ENCODE measurements at regions not wholly inside any gene's neighbourhood (a gene's known extent, or its start where the extent isn't known, plus 50 kb on each side); places are given as distances from the start of the nearest gene placed in this dataset.

DNA sequence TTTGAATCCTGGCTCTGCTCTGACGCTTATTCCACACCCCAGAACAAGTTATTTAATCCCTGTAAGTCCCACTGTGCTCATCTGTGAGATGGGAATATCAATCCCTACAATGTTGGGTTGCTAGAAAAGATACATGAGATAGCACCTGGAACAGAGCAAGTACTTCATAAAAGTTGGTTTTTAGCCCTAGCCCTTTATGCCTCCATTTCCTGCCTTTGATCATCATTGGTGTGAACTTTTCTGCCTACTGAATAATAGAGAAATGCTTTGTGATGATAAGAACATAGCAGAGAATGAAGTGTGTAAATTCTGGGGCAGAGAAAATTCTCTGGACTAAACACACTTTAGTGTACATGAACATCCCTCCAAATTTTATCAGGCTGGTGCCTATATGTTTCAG, 90.3 kb upstream of the RANBP6 start:
- TF ChIP-seq ZFP3 (CRISPR knock-in tag; IDR thresholded peaks at IDR 0.05) (no peak), CREB5 (CRISPR knock-in tag; IDR thresholded peaks at IDR 0.05; ENCODE audit: low read depth) (no peak), ISL1 (CRISPR knock-in tag; IDR thresholded peaks at IDR 0.05) (no peak), ZC3H10 (CRISPR knock-in tag; IDR thresholded peaks at IDR 0.05) (no peak), ARNTL (CRISPR knock-in tag; IDR thresholded peaks at IDR 0.05; ENCODE audit: borderline replicate concordance, low read depth) (no peak), RARB (CRISPR knock-in tag; IDR thresholded peaks at IDR 0.05) (no peak), ESRRG (CRISPR knock-in tag; IDR thresholded peaks at IDR 0.05) (no peak), TOX (CRISPR knock-in tag; IDR thresholded peaks at IDR 0.05; ENCODE audit: borderline replicate concordance) (no peak), PPARA (CRISPR knock-in tag; IDR thresholded peaks at IDR 0.05; ENCODE audit: borderline replicate concordance) (no peak), ZNF565 (CRISPR knock-in tag; conservative IDR thresholded peaks at IDR 0.05; ENCODE audit: low read depth) (no peak), ZNF70 (CRISPR knock-in tag; IDR thresholded peaks at IDR 0.05) (no peak), TCF4 (CRISPR knock-in tag; IDR thresholded peaks at IDR 0.05; ENCODE audit: borderline replicate concordance) (no peak)
- TF ChIP-seq, protein P1, sequence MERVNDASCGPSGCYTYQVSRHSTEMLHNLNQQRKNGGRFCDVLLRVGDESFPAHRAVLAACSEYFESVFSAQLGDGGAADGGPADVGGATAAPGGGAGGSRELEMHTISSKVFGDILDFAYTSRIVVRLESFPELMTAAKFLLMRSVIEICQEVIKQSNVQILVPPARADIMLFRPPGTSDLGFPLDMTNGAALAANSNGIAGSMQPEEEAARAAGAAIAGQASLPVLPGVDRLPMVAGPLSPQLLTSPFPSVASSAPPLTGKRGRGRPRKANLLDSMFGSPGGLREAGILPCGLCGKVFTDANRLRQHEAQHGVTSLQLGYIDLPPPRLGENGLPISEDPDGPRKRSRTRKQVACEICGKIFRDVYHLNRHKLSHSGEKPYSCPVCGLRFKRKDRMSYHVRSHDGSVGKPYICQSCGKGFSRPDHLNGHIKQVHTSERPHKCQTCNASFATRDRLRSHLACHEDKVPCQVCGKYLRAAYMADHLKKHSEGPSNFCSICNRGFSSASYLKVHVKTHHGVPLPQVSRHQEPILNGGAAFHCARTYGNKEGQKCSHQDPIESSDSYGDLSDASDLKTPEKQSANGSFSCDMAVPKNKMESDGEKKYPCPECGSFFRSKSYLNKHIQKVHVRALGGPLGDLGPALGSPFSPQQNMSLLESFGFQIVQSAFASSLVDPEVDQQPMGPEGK (CRISPR knock-in tag; IDR thresholded peaks at IDR 0.05; ENCODE audit: borderline replicate concordance), result no peak
- TF ChIP-seq, protein P2, sequence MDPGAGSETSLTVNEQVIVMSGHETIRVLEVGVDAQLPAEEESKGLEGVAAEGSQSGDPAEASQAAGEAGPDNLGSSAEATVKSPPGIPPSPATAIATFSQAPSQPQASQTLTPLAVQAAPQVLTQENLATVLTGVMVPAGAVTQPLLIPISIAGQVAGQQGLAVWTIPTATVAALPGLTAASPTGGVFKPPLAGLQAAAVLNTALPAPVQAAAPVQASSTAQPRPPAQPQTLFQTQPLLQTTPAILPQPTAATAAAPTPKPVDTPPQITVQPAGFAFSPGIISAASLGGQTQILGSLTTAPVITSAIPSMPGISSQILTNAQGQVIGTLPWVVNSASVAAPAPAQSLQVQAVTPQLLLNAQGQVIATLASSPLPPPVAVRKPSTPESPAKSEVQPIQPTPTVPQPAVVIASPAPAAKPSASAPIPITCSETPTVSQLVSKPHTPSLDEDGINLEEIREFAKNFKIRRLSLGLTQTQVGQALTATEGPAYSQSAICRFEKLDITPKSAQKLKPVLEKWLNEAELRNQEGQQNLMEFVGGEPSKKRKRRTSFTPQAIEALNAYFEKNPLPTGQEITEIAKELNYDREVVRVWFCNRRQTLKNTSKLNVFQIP (CRISPR knock-in tag; IDR thresholded peaks at IDR 0.05; ENCODE audit: borderline replicate concordance, low read depth), result no peak
